H9 (cell line): ENCODE measurements at regions not wholly inside any gene's neighbourhood (a gene's known extent, or its start where the extent isn't known, plus 50 kb on each side); places are given as distances from the start of the nearest gene placed in this dataset.
"Not testable (repeated sequence)": the region's sequence is repeated elsewhere in the genome, so short reads cannot be mapped to it uniquely, and the experiment has no call there.

Experiments used
- DNase-seq: peaks from one replicate; pipeline ENCODE4 v3.0.0-alpha.2; 2017
- H2AFZ ChIP-seq: one replicate; pipeline ENCODE4 v1.6.1; 2013; ENCODE audit warnings: mild to moderate bottlenecking, low read length, control low read depth, moderate library complexity
- H2AK5ac ChIP-seq: 2 replicates; pipeline ENCODE4 v1.6.1; 2013; ENCODE audit warnings: low read length, control low read depth, mixed read lengths; ENCODE audit not compliant: insufficient read length
- H2BK120ac ChIP-seq: one replicate; pipeline ENCODE4 v1.6.1; 2013; ENCODE audit warnings: low read depth, mild to moderate bottlenecking, low read length, control low read depth, inconsistent platforms; ENCODE audit not compliant: poor library complexity, severe bottlenecking
- H2BK12ac ChIP-seq: 2 replicates; pipeline ENCODE4 v1.6.1; 2013; ENCODE audit warnings: low read length, control low read depth, mixed read lengths, low read depth; ENCODE audit not compliant: insufficient read length
- H2BK15ac ChIP-seq: 2 replicates; pipeline ENCODE4 v1.6.1; 2013; ENCODE audit warnings: low read depth, low read length, control low read depth
- H2BK20ac ChIP-seq: one replicate; pipeline ENCODE4 v1.6.1; 2013; ENCODE audit warnings: low read depth, mild to moderate bottlenecking, low read length, control low read depth, inconsistent platforms; ENCODE audit not compliant: poor library complexity, severe bottlenecking
- H2BK5ac ChIP-seq: 2 replicates; pipeline ENCODE4 v1.6.1; 2013; ENCODE audit warnings: low read length, control low read depth, mixed read lengths; ENCODE audit not compliant: insufficient read length
- H3K14ac ChIP-seq: 2 replicates; pipeline ENCODE4 v1.6.1; 2013; ENCODE audit warnings: low read length, control low read depth; ENCODE audit not compliant: insufficient read depth
- H3K18ac ChIP-seq: 2 replicates; pipeline ENCODE4 v1.6.1; 2013; ENCODE audit warnings: low read depth, mild to moderate bottlenecking, mixed read lengths, low read length, control low read depth; ENCODE audit not compliant: insufficient read length
- H3K23ac ChIP-seq: 2 replicates; pipeline ENCODE4 v1.6.1; 2013; ENCODE audit warnings: low read length, control low read depth, mixed read lengths, low read depth; ENCODE audit not compliant: insufficient read length
- H3K23me2 ChIP-seq: 2 replicates; pipeline ENCODE4 v1.6.1; 2013; ENCODE audit warnings: low read depth, mild to moderate bottlenecking, mixed read lengths, low read length, control low read depth; ENCODE audit not compliant: insufficient read length, poor library complexity, severe bottlenecking
- H3K27ac ChIP-seq: 2 replicates; pipeline ENCODE4 v1.5.1; 2013; ENCODE audit warnings: low read length, control low read depth, mixed read lengths, low read depth; ENCODE audit not compliant: insufficient read length
- H3K27me3 ChIP-seq: 2 replicates; pipeline ENCODE4 v1.6.1; 2013; ENCODE audit warnings: low read length, control low read depth, inconsistent platforms; ENCODE audit not compliant: insufficient read depth
- H3K4ac ChIP-seq: 2 replicates; pipeline ENCODE4 v1.6.1; 2013; ENCODE audit warnings: low read depth, mild to moderate bottlenecking, control low read depth, inconsistent platforms, low read length, moderate library complexity
- H3K4me1 ChIP-seq: 2 replicates; pipeline ENCODE4 v1.6.1; 2013; ENCODE audit warnings: low read length, control low read depth, inconsistent platforms; ENCODE audit not compliant: insufficient read depth
- H3K4me2 ChIP-seq: 2 replicates; pipeline ENCODE4 v1.6.1; 2013; ENCODE audit warnings: low read length, control low read depth, mixed read lengths; ENCODE audit not compliant: insufficient read length, insufficient read depth
- H3K56ac ChIP-seq: 2 replicates; pipeline ENCODE4 v1.6.1; 2013; ENCODE audit warnings: low read depth, mild to moderate bottlenecking, mixed read lengths, low read length, control low read depth; ENCODE audit not compliant: insufficient read length
- H3K79me1 ChIP-seq: 2 replicates; pipeline ENCODE4 v1.6.1; 2013; ENCODE audit warnings: low read depth, mild to moderate bottlenecking, moderate library complexity, low read length, control low read depth, inconsistent platforms; ENCODE audit not compliant: insufficient read depth, poor library complexity, severe bottlenecking
- H3K79me2 ChIP-seq: 2 replicates; pipeline ENCODE4 v1.6.1; 2013; ENCODE audit warnings: low read length, control low read depth, inconsistent platforms; ENCODE audit not compliant: insufficient read depth
- H3K9ac ChIP-seq: 2 replicates; pipeline ENCODE4 v1.6.1; 2013; ENCODE audit warnings: low read length, control low read depth, mixed read lengths; ENCODE audit not compliant: insufficient read length; ENCODE audit errors: extremely low read depth
- H3K9me3 ChIP-seq: one replicate; pipeline ENCODE4 v1.6.1; 2013; ENCODE audit warnings: low read depth, low read length, inconsistent platforms; ENCODE audit not compliant: control insufficient read depth
- H3T11ph ChIP-seq: one replicate; pipeline ENCODE4 v1.6.1; 2013; ENCODE audit warnings: mild to moderate bottlenecking, low read length, control low read depth, inconsistent platforms
- H4K20me1 ChIP-seq: one replicate; pipeline ENCODE4 v1.6.1; 2013; ENCODE audit not compliant: control insufficient read depth, insufficient read length, insufficient read depth
- H4K5ac ChIP-seq: 2 replicates; pipeline ENCODE4 v1.6.1; 2013; ENCODE audit warnings: low read depth, mild to moderate bottlenecking, mixed read lengths, low read length, control low read depth; ENCODE audit not compliant: insufficient read length
- H4K8ac ChIP-seq: replicated peaks from 2 replicates; pipeline ENCODE4 v1.6.1; 2013; ENCODE audit warnings: low read length, control low read depth, mixed read lengths, low read depth; ENCODE audit not compliant: insufficient read length
- H4K91ac ChIP-seq: 2 replicates; pipeline ENCODE4 v1.6.1; 2013; ENCODE audit warnings: low read depth, mild to moderate bottlenecking, moderate library complexity, mixed read lengths, low read length, control low read depth; ENCODE audit not compliant: insufficient read length
- H3K27ac Mint-ChIP-seq, 3 experiments: 2 replicates in 2 of 3; 3 replicates in 1 of 3; pipeline ENCODE4 v1.8.0; 2020 to 2021; ENCODE audit warnings: mixed read lengths in 3 of 3, mild to moderate bottlenecking in 1 of 3, moderate library complexity in 1 of 3
- H3K27me3 Mint-ChIP-seq: 2 replicates; pipeline ENCODE4 v1.8.0; 2021; ENCODE audit warnings: low read depth, mild to moderate bottlenecking, moderate library complexity, mixed read lengths
- H3K36me3 Mint-ChIP-seq, 3 experiments: 2 replicates in 2 of 3; 3 replicates in 1 of 3; pipeline ENCODE4 v1.8.0; 2020 to 2021; ENCODE audit warnings: low read depth in 3 of 3, mixed read lengths in 3 of 3; ENCODE audit not compliant: insufficient read depth in 1 of 3
- H3K4me1 Mint-ChIP-seq, 2 experiments: 2 replicates each; pipeline ENCODE4 v1.8.0; 2020; ENCODE audit warnings: mixed read lengths in 2 of 2
- H3K4me3 Mint-ChIP-seq, 2 experiments: 2 replicates in 1 of 2; 3 replicates in 1 of 2; pipeline ENCODE4 v1.8.0; 2020 to 2021; ENCODE audit warnings: mild to moderate bottlenecking in 2 of 2, mixed read lengths in 2 of 2, moderate library complexity in 1 of 2
- H3K9me3 Mint-ChIP-seq, 2 experiments: 2 replicates in 1 of 2; 3 replicates in 1 of 2; pipeline ENCODE4 v1.8.0; 2020; ENCODE audit warnings: mild to moderate bottlenecking in 2 of 2, mixed read lengths in 2 of 2, moderate library complexity in 1 of 2
- WGBS: extraction: QIAGEN DNeasy Blood & Tissue Kit; methylation state at CpG from one replicate; pipeline ENCODE4 v1.1.7; 2013; ENCODE audit warnings: missing lambda C conversion rate, low lambda C conversion rate, mixed read lengths; ENCODE audit not compliant: insufficient read length; ENCODE audit errors: extremely low coverage; 5-methylcytosine and 5-hydroxymethylcytosine counted together

GRCh38 chr5:110987573-110987972, 83.9 kb upstream of the TSLP start:
- not testable (repeated sequence) for H4K20me1 ChIP-seq, H3K27me3 Mint-ChIP-seq, H3K27ac ChIP-seq, H2BK120ac ChIP-seq, H3K14ac ChIP-seq, H2BK15ac ChIP-seq, H4K8ac ChIP-seq, H3K4me1 ChIP-seq, H3K23me2 ChIP-seq, H3T11ph ChIP-seq, H3K18ac ChIP-seq, H2BK5ac ChIP-seq, H3K9ac ChIP-seq, H3K27ac Mint-ChIP-seq, H2BK20ac ChIP-seq, H3K4me2 ChIP-seq, DNase-seq, H2AFZ ChIP-seq, H4K5ac ChIP-seq, H3K4ac ChIP-seq, H3K23ac ChIP-seq, H3K56ac ChIP-seq, H2AK5ac ChIP-seq, H3K79me2 ChIP-seq, H3K79me1 ChIP-seq, H3K27me3 ChIP-seq, H3K9me3 ChIP-seq, H2BK12ac ChIP-seq, H3K4me3 Mint-ChIP-seq, H4K91ac ChIP-seq, H3K4me1 Mint-ChIP-seq
- Mint-ChIP-seq H3K9me3 (peaks cover 22 to 38% of the 10 kb centered on the region in 2 experiments), H3K36me3 (peaks cover 4 to 33% (median 11%) of the 10 kb centered on the region in 3 experiments; a peak in 6 of 7 replicates)
- no CpG with 5 or more reads among the region's 3 CpGs for WGBS
